GM12892 (cell line): ENCODE measurements at regions not wholly inside any gene's neighbourhood (a gene's known extent, or its start where the extent isn't known, plus 50 kb on each side); places are given as distances from the start of the nearest gene placed in this dataset.
"Not testable (repeated sequence)": the region's sequence is repeated elsewhere in the genome, so short reads cannot be mapped to it uniquely, and the experiment has no call there.

ENCODE experiments used
- POLR2A ChIP-seq: IDR thresholded peaks from 2 replicates; pipeline ENCODE4 v1.6.1; 2011; ENCODE audit warnings: low read depth, low read length, control low read depth
- POLR2AphosphoS5 ChIP-seq: IDR thresholded peaks from 2 replicates; pipeline ENCODE4 v1.6.1; 2011; ENCODE audit warnings: low read depth, low read length, control low read depth
- TAF1 ChIP-seq: IDR thresholded peaks from 2 replicates; pipeline ENCODE4 v1.6.1; 2011; ENCODE audit warnings: low read depth, mild to moderate bottlenecking, control low read depth, low read length, borderline replicate concordance

DNA sequence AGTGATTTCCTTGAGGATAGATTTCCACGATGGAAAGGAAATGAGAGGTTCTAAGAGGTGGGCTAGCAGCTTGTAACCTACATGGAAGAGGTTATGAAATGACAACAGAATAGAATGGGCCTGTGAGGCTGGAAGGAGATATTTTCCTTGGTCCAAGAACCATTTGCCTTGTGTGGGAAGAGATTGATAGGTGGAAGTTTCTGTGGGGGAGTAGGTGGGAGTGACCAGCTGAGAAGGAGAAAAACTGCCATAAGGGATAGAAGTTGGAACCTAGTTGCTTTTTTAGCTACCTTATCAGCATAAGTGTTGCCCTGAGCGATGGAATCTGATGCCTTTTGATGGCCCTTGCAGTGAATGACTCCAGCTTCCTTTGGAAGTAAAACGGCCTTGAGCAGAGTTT, 60.4 kb upstream of the NAA35 start:
- not testable (repeated sequence) for TF ChIP-seq POLR2A, POLR2AphosphoS5, TAF1
